ENCODE measurements at regions not wholly inside any gene's neighbourhood (a gene's known extent, or its start where the extent isn't known, plus 50 kb on each side); places are given as distances from the start of the nearest gene placed in this dataset.

DNA sequence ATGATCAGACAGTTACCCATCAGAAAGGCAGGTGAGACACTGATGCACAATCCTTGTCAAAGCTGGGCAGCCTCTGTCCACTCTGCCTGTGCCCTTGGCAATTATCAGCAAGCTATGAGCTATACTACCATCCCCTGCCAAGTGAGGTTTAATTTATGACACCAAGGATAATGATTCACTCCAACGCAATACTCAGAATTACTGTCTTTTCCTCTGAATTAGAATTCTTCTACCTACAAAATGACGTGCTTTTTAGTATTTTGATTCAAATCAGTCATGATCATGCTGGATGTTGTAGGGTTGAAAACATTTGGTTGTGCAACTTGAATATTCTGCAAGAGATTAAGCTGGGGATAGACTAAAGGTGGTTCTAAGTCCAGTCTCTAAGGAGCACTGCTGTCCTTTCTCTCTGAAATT lies 116.8 kb upstream of the SOX9 start:
- H3K4me1 ChIP-seq (ENCODE audit: control insufficient read depth, extremely low read depth, insufficient read depth, low read length): no peaks in the 10 kb centered on the region
- BruUV-seq (replicated peaks): no TSS peak
- no peak for DNase-seq (ENCODE audit: low read depth, low spot score)
- FAIRE-seq: no peak
- H3K27me3 ChIP-seq (ENCODE audit: control insufficient read depth in 2 of 2, insufficient read depth in 2 of 2, low read length in 2 of 2): no peaks in the 10 kb centered on the region
- no peak overlapping the region for H2AFZ ChIP-seq (ENCODE audit: low read depth, low read length)
- H3K4me2 ChIP-seq (ENCODE audit: insufficient read depth, low read length): no peak overlapping the region
- H3K36me3 ChIP-seq (ENCODE audit: control insufficient read depth in 2 of 2, extremely low read depth in 1 of 2, insufficient read depth in 2 of 2, low read length in 2 of 2): no peaks in the 10 kb centered on the region
- intact Hi-C loops (cut with micrococcal nuclease) (no loop called here), dilution Hi-C loops (cut with MboI; ENCODE audit: extremely low pct_ligation_motif_present, low sequenced_read_pairs) (no loop called here)
- ChIA-PET CTCF (no interaction called here), POLR2A (no interaction called here)
- no peaks in the 10 kb centered on the region for H3K9me1 ChIP-seq (replicated peaks; ENCODE audit: control insufficient read depth, extremely low read depth, insufficient read depth, low read length)
- no peaks in the 10 kb centered on the region for H4K20me1 ChIP-seq (replicated peaks; ENCODE audit: control insufficient read depth, extremely low read depth, insufficient read depth, low read length)
- no peak overlapping the region for H3K4me3 ChIP-seq (replicated peaks in 1 of 3; ENCODE audit: insufficient read depth in 1 of 3, low read depth in 1 of 3, low read length in 3 of 3)
- H3K27ac ChIP-seq (ENCODE audit: insufficient read depth, low read depth, low read length): no peak overlapping the region
- no peaks in the 10 kb centered on the region for H3K9me3 ChIP-seq (replicated peaks; ENCODE audit: control insufficient read depth, insufficient read depth, low read length)
- H3K9ac ChIP-seq (replicated peaks; ENCODE audit: extremely low read depth, insufficient read depth, low read length): no peak overlapping the region
- TF ChIP-seq JUN (IDR thresholded peaks at IDR 0.05; ENCODE audit: borderline replicate concordance, insufficient read depth, insufficient read length, low read depth): no peak
- TF ChIP-seq EZH2 (IDR thresholded peaks at IDR 0.05; ENCODE audit: borderline replicate concordance, low read depth, low read length, severe bottlenecking): no peak
- no peaks in the 10 kb centered on the region for H3K79me2 ChIP-seq (ENCODE audit: control insufficient read depth, insufficient read depth, low read length)

DNA sequence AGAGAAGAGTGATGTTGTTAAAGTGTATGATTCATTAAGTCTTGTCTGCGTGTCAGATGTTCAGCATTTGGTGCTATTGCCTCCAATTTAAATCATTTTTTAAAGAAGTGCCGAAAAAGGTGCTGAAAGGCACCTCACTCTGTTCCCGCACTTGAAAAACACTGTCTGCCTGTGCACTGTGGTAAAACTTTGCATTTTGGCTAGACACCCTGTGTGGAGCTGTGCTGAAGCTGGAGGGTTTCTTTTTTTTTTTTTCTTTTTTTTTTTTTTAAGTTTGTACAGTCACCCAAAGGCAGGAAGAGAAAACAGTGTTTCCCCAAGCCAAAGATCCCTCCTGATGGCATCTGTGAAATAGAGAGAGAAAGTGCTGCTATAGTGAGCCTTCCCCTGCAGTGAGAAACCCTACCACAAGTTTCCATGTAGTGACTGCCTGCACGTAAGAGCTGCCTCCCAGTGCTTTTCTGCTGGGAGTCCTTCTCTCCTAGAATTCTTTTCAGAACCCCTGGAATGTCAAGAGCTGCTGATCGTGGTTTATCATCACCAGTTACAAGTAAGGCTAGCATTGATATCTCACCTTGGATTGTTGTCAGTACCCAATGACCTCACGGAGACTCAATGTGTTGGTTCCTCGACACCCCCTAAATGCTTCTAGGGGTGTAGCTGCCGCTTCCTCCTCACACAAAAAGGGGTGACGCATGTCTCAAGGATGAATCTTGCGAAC lies 116.0 kb upstream of the SOX9 start:
- intact Hi-C loops (cut with micrococcal nuclease) (no loop called here), dilution Hi-C loops (cut with MboI; ENCODE audit: extremely low pct_ligation_motif_present, low sequenced_read_pairs) (no loop called here)
- Histone ChIP-seq H4K20me1 (replicated peaks; ENCODE audit: control insufficient read depth, extremely low read depth, insufficient read depth, low read length) (no peaks in the 10 kb centered on the region), H3K27ac (ENCODE audit: insufficient read depth, low read depth, low read length) (no peak overlapping the region), H3K4me2 (ENCODE audit: insufficient read depth, low read length) (no peak overlapping the region), H3K27me3 (ENCODE audit: control insufficient read depth in 2 of 2, insufficient read depth in 2 of 2, low read length in 2 of 2) (no peaks in the 10 kb centered on the region), H3K79me2 (ENCODE audit: control insufficient read depth, insufficient read depth, low read length) (no peaks in the 10 kb centered on the region), H2AFZ (ENCODE audit: low read depth, low read length) (no peak overlapping the region), H3K4me3 (replicated peaks in 1 of 3; ENCODE audit: insufficient read depth in 1 of 3, low read depth in 1 of 3, low read length in 3 of 3) (no peak overlapping the region), H3K9me3 (replicated peaks; ENCODE audit: control insufficient read depth, insufficient read depth, low read length) (no peaks in the 10 kb centered on the region), H3K36me3 (ENCODE audit: control insufficient read depth in 2 of 2, extremely low read depth in 1 of 2, insufficient read depth in 2 of 2, low read length in 2 of 2) (no peaks in the 10 kb centered on the region), H3K9ac (replicated peaks; ENCODE audit: extremely low read depth, insufficient read depth, low read length) (no peak overlapping the region), H3K4me1 (ENCODE audit: control insufficient read depth, extremely low read depth, insufficient read depth, low read length) (no peaks in the 10 kb centered on the region), H3K9me1 (replicated peaks; ENCODE audit: control insufficient read depth, extremely low read depth, insufficient read depth, low read length) (no peaks in the 10 kb centered on the region)
- BruUV-seq (replicated peaks): no TSS peak
- DNase-seq (ENCODE audit: low read depth, low spot score): no peak
- no peak for TF ChIP-seq FOS (IDR thresholded peaks at IDR 0.05; ENCODE audit: borderline replicate concordance, insufficient read depth, low read length)
- TF ChIP-seq, protein P1, sequence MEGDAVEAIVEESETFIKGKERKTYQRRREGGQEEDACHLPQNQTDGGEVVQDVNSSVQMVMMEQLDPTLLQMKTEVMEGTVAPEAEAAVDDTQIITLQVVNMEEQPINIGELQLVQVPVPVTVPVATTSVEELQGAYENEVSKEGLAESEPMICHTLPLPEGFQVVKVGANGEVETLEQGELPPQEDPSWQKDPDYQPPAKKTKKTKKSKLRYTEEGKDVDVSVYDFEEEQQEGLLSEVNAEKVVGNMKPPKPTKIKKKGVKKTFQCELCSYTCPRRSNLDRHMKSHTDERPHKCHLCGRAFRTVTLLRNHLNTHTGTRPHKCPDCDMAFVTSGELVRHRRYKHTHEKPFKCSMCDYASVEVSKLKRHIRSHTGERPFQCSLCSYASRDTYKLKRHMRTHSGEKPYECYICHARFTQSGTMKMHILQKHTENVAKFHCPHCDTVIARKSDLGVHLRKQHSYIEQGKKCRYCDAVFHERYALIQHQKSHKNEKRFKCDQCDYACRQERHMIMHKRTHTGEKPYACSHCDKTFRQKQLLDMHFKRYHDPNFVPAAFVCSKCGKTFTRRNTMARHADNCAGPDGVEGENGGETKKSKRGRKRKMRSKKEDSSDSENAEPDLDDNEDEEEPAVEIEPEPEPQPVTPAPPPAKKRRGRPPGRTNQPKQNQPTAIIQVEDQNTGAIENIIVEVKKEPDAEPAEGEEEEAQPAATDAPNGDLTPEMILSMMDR (IDR thresholded peaks at IDR 0.05; ENCODE audit: extremely low read depth in 1 of 2, insufficient read depth in 1 of 2, low read depth in 1 of 2, low read length in 2 of 2): no peak
- TF ChIP-seq, protein P2, sequence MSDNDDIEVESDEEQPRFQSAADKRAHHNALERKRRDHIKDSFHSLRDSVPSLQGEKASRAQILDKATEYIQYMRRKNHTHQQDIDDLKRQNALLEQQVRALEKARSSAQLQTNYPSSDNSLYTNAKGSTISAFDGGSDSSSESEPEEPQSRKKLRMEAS (IDR thresholded peaks at IDR 0.05; ENCODE audit: insufficient read depth, insufficient read length): no peak
- TF ChIP-seq JUN (IDR thresholded peaks at IDR 0.05; ENCODE audit: borderline replicate concordance, insufficient read depth, insufficient read length, low read depth): no peak
- TF ChIP-seq EZH2 (IDR thresholded peaks at IDR 0.05; ENCODE audit: borderline replicate concordance, low read depth, low read length, severe bottlenecking): no peak
- no peak for TF ChIP-seq POLR2A (IDR thresholded peaks at IDR 0.05; ENCODE audit: low read depth, low read length)
- no peak for TF ChIP-seq GATA2 (IDR thresholded peaks at IDR 0.05; ENCODE audit: insufficient read depth, insufficient read length, low read depth, low read length)
- TF ChIP-seq MYC (IDR thresholded peaks at IDR 0.05; ENCODE audit: low read depth, low read length): no peak
- TF ChIP-seq POLR2AphosphoS5 (IDR thresholded peaks at IDR 0.05; ENCODE audit: insufficient read depth, low read depth, low read length): no peak
- ChIA-PET CTCF (no interaction called here), POLR2A (no interaction called here)
- no peak for FAIRE-seq

Data from endothelial cell of umbilical vein (primary cell).